K562 (cell line): ENCODE measurements at regions not wholly inside any gene's neighbourhood (a gene's known extent, or its start where the extent isn't known, plus 50 kb on each side); places are given as distances from the start of the nearest gene placed in this dataset.

Source experiments
- ATAC-seq: fragments of 200-7000 bp; cut with Tn5 transposase; 3 replicates; pipeline ENCODE4 v1.9.1; 2020; ENCODE audit warnings: moderate library complexity
- BruUV-seq: library from RNA; stranded (reverse); fragments of 400-500 nt; replicated peaks from 2 replicates; lab custom pipeline; 2021; lab: Mats Ljungman, UMichigan
- CTCF ChIA-PET: fragments of 300-600 bp; formaldehyde crosslinking; extraction: SDS; loops from one replicate; lab custom pipeline; 2021; ENCODE audit warnings: low intra/inter-chr PET ratio; lab: Yijun Ruan, JAX
- POLR2A ChIA-PET: fragments of 300-600, 350-650 bp; sonication (Branson Sonifier 250); formaldehyde crosslinking; extraction: SDS; loops from one replicate; lab custom pipeline; 2021; ENCODE audit warnings: antibody characterized with exemption, inconsistent platforms; lab: Yijun Ruan, JAX
- DNase-seq, 4 experiments: peaks; one replicate each; pipeline versions ENCODE4 v3.0.0 to v3.0.0-alpha.2; 2011 to 2018; ENCODE audit warnings: low spot score in 3 of 4, mixed read lengths in 3 of 4; ENCODE audit errors: extremely low read depth in 1 of 4
- FAIRE-seq: peaks from 2 replicates; lab custom pipeline; 2011; peaks lifted over from hg19 to GRCh38; lab: Jason Lieb, UNC
- H2AFZ ChIP-seq: 2 replicates; pipeline ENCODE4 v1.6.0; 2011; ENCODE audit warnings: low read depth, low read length, control low read depth, inconsistent platforms
- H3K27ac ChIP-seq: fragments of 200-600 bp; 3 replicates; pipeline ENCODE4 v1.8.0; 2011; ENCODE audit warnings: low read depth, mild to moderate bottlenecking, control low read depth, inconsistent platforms, low read length, moderate library complexity, mixed read lengths; ENCODE audit errors: extremely low read depth
- H3K27me3 ChIP-seq, 2 experiments: fragments of 300-600 bp in 1 of 2; 2 replicates in 1 of 2; 3 replicates in 1 of 2; pipeline versions ENCODE4 v1.6.0 to v1.8.0; 2011; ENCODE audit warnings: inconsistent platforms in 2 of 2, low read length in 2 of 2, mild to moderate bottlenecking in 1 of 2, mixed read lengths in 1 of 2, moderate library complexity in 1 of 2; ENCODE audit not compliant: control insufficient read depth in 2 of 2, insufficient read depth in 2 of 2
- H3K36me3 ChIP-seq: fragments of 300-600 bp; 3 replicates; pipeline ENCODE4 v1.8.0; 2011; ENCODE audit warnings: mild to moderate bottlenecking, low read length, inconsistent platforms; ENCODE audit not compliant: control insufficient read depth, insufficient read depth
- H3K4me1 ChIP-seq, 2 experiments: fragments of 200-600 bp in 1 of 2; replicated peaks in 1 of 2; 2 replicates in 1 of 2; 3 replicates in 1 of 2; pipeline versions ENCODE4 v1.5.1 to v1.8.0; 2011; ENCODE audit warnings: inconsistent platforms in 2 of 2, low read length in 2 of 2, mild to moderate bottlenecking in 1 of 2, mixed read lengths in 1 of 2, moderate library complexity in 1 of 2; ENCODE audit not compliant: control insufficient read depth in 2 of 2, insufficient read depth in 2 of 2
- H3K4me2 ChIP-seq: 2 replicates; pipeline ENCODE4 v1.6.1; 2011; ENCODE audit warnings: low read length, control low read depth, inconsistent platforms, mixed read lengths; ENCODE audit not compliant: insufficient read depth
- H3K4me3 ChIP-seq: fragments of 200-600 bp; sonication (generic), shearing (Covaris generic); 2 replicates; pipeline ENCODE4 v1.5.1; 2016; ENCODE audit warnings: control low read depth, inconsistent platforms
- H3K79me2 ChIP-seq: fragments of 200-600 bp; 3 replicates; pipeline ENCODE4 v1.8.0; 2011; ENCODE audit warnings: low read length, inconsistent platforms; ENCODE audit not compliant: control insufficient read depth, insufficient read depth
- H3K9ac ChIP-seq, 2 experiments: 2 replicates each; pipeline versions ENCODE4 v1.6.0 to v1.6.1; 2011; ENCODE audit warnings: low read depth in 2 of 2, low read length in 2 of 2, control low read depth in 1 of 2, inconsistent platforms in 1 of 2, mild to moderate bottlenecking in 1 of 2, mixed read lengths in 1 of 2; ENCODE audit not compliant: insufficient read depth in 1 of 2
- H3K9me1 ChIP-seq: one replicate; pipeline ENCODE4 v1.6.0; 2011; ENCODE audit warnings: inconsistent platforms, mild to moderate bottlenecking, low read length, moderate library complexity; ENCODE audit not compliant: control insufficient read depth, insufficient read depth
- H3K9me3 ChIP-seq: replicated peaks from 2 replicates; pipeline ENCODE4 v1.5.1; 2011; ENCODE audit warnings: low read depth, low read length, inconsistent platforms; ENCODE audit not compliant: control insufficient read depth, insufficient read depth
- H4K20me1 ChIP-seq: replicated peaks from 2 replicates; pipeline ENCODE4 v1.6.1; 2011; ENCODE audit warnings: low read length, inconsistent platforms, mixed read lengths; ENCODE audit not compliant: control insufficient read depth, insufficient read depth
- ARID3A ChIP-seq: IDR thresholded peaks from 2 replicates; pipeline ENCODE4 v1.6.1; 2012; ENCODE audit warnings: low read depth, low read length, improper control_type of control experiment, borderline replicate concordance
- C11orf30 ChIP-seq: fragments of 450-650 bp; IDR thresholded peaks from 2 replicates; pipeline ENCODE4 v1.6.1; 2016; ENCODE audit warnings: low read depth, mild to moderate bottlenecking
- CCNT2 ChIP-seq: IDR thresholded peaks from 2 replicates; pipeline ENCODE4 v1.6.1; 2011; ENCODE audit warnings: borderline replicate concordance, low read depth, mild to moderate bottlenecking, moderate library complexity, mixed read lengths, low read length; ENCODE audit not compliant: insufficient read length; ENCODE audit errors: extremely low read depth
- ETS2 ChIP-seq: IDR thresholded peaks from 2 replicates; pipeline ENCODE4 v1.6.1; 2016; ENCODE audit warnings: borderline replicate concordance, missing genetic modification characterization, mild to moderate bottlenecking, moderate library complexity, missing compliant biosample characterization; ENCODE audit not compliant: poor library complexity, severe bottlenecking
- HLTF ChIP-seq: fragments of 450-650 bp; IDR thresholded peaks from 2 replicates; pipeline ENCODE4 v1.6.1; 2016
- HMG20A ChIP-seq: fragments of 450-650 bp; formaldehyde crosslinking; conservative IDR thresholded peaks from 2 replicates; pipeline ENCODE4 v1.4.0; 2020; ENCODE audit warnings: mild to moderate bottlenecking, mixed read lengths
- JUNB ChIP-seq: fragments of 450-650 bp; formaldehyde crosslinking; conservative IDR thresholded peaks from 2 replicates; pipeline ENCODE4 v1.4.0; 2020; ENCODE audit warnings: mild to moderate bottlenecking
- JUND ChIP-seq, 2 experiments: IDR thresholded peaks; 2 replicates in 1 of 2; 3 replicates in 1 of 2; pipeline ENCODE4 v1.6.1; 2011; ENCODE audit warnings: borderline replicate concordance in 2 of 2, low read depth in 2 of 2, low read length in 2 of 2, improper control_type of control experiment in 1 of 2, missing biosample characterization in 1 of 2, missing genetic modification characterization in 1 of 2, missing genetic modification reagents in 1 of 2
- MBD1 ChIP-seq: fragments of 250-450 bp; sonication (Bioruptor Pico); IDR thresholded peaks from 2 replicates; pipeline ENCODE4 v1.8.0; 2022; ENCODE audit warnings: inconsistent platforms
- PHB ChIP-seq: fragments of 250-450 bp; sonication (Bioruptor Pico); IDR thresholded peaks from 2 replicates; pipeline ENCODE4 v1.5.0; 2021
- SLC30A9 ChIP-seq: fragments of 250-450 bp; sonication (Bioruptor Pico); IDR thresholded peaks from 2 replicates; pipeline ENCODE4 v1.8.0; 2022; ENCODE audit warnings: mild to moderate bottlenecking, moderate library complexity
- TCF15 ChIP-seq: fragments of 250-450 bp; sonication (Bioruptor Pico); IDR thresholded peaks from 2 replicates; pipeline ENCODE4 v1.8.0; 2022; ENCODE audit warnings: moderate library complexity, mild to moderate bottlenecking, inconsistent platforms
- ZBTB33 ChIP-seq: sonication (generic); formaldehyde crosslinking; IDR thresholded peaks from 2 replicates; pipeline ENCODE4 v1.8.1; 2023; ENCODE audit warnings: mild to moderate bottlenecking, missing genetic modification reagents
- ZNF124 ChIP-seq: sonication (generic); formaldehyde crosslinking; IDR thresholded peaks from 2 replicates; pipeline ENCODE4 v1.8.1; 2022; ENCODE audit warnings: missing genetic modification reagents
- ZNF224 ChIP-seq: sonication (generic); formaldehyde crosslinking; IDR thresholded peaks from 2 replicates; pipeline ENCODE4 v1.8.0; 2022; ENCODE audit warnings: mild to moderate bottlenecking, missing genetic modification reagents
- ZNF561 ChIP-seq: fragments of 450-650 bp; formaldehyde crosslinking; conservative IDR thresholded peaks from 2 replicates; pipeline ENCODE4 v1.4.0; 2020; ENCODE audit warnings: mild to moderate bottlenecking, moderate library complexity
- WGBS: fragments of 100-300 bp; shearing (Covaris generic); methylation state at CpG from one replicate; pipeline ENCODE4 v1.1.6; 2016; ENCODE audit warnings: low coverage, mixed read lengths; ENCODE audit not compliant: insufficient coverage; ENCODE audit errors: missing lambda C conversion rate; 5-methylcytosine and 5-hydroxymethylcytosine counted together
- in situ Hi-C: fragments of 300-500 bp; cut with MboI; formaldehyde crosslinking; loops from 4 replicates; pipeline ENCODE4 v1.15.0; 2018; ENCODE audit warnings: inconsistent platforms, mixed read lengths
- intact Hi-C: fragments of 100-400 bp; cut with micrococcal nuclease; formaldehyde crosslinking; loops from 2 replicates; pipeline ENCODE4 v1.14.2; 2022

- TF ChIP-seq MBD1 (no peak), ETS2 (no peak)
These were observed 278.6 kb upstream of the RORB start (continued) for GRCh38 chr9:74218385-74219063.

- H2AFZ ChIP-seq, result no peak overlapping the region
- H3K79me2 ChIP-seq, result no peaks in the 10 kb centered on the region
- no peak overlapping the region for H3K27ac ChIP-seq
- H3K9ac ChIP-seq, result no peak overlapping the region
- BruUV-seq, result no TSS peak
- no peaks in the 10 kb centered on the region for H3K27me3 ChIP-seq
- intact Hi-C loops (no loop called here), in situ Hi-C loops (no loop called here)
- FAIRE-seq, result no peak
- H3K4me1 ChIP-seq, result no peaks in the 10 kb centered on the region
- ATAC-seq, result no peak
- no peak for DNase-seq
- POLR2A ChIA-PET, result no interaction called here
- CTCF ChIA-PET, result no interaction called here
- 0% methylated on average over 3 of the region's 5 CpGs for WGBS
- no peak overlapping the region for H3K4me3 ChIP-seq
- no peaks in the 10 kb centered on the region for H3K9me1 ChIP-seq
- H3K36me3 ChIP-seq, result no peaks in the 10 kb centered on the region
- no peak for TF ChIP-seq ZNF561
- TF ChIP-seq HMG20A (CRISPR knock-in tag), result no peak
- TF ChIP-seq ARID3A, result no peak
- no peak for TF ChIP-seq ZNF224 (CRISPR knock-in tag)
- no peak for TF ChIP-seq JUND (IDR thresholded peaks at IDR 0.05; ENCODE audit: borderline replicate concordance, low read depth, low read length)
- TF ChIP-seq JUND (tag; IDR thresholded peaks at IDR 0.05; ENCODE audit: borderline replicate concordance, low read depth, low read length), result no peak
- TF ChIP-seq CCNT2, result no peak
- no peak for TF ChIP-seq ZNF124 (CRISPR knock-in tag)
- TF ChIP-seq ZBTB33, result no peak
- TF ChIP-seq C11orf30, result no peak
- TF ChIP-seq PHB, result no peak
- no peak for TF ChIP-seq HLTF
- no peak for TF ChIP-seq JUNB (CRISPR knock-in tag)
- TF ChIP-seq TCF15 (CRISPR knock-in tag), result no peak
- no peak for TF ChIP-seq SLC30A9 (CRISPR knock-in tag)
- no peaks in the 10 kb centered on the region for H4K20me1 ChIP-seq
- no peaks in the 10 kb centered on the region for H3K9me3 ChIP-seq
- no peak overlapping the region for H3K4me2 ChIP-seq
These were observed 276.8 kb upstream of the RORB start for GRCh38 chr9:74220327-74220726.
